Neural progenitor cell (in vitro differentiated cells): ENCODE measurements at regions not wholly inside any gene's neighbourhood (a gene's known extent, or its start where the extent isn't known, plus 50 kb on each side); places are given as distances from the start of the nearest gene placed in this dataset.
"Not testable (repeated sequence)": the region's sequence is repeated elsewhere in the genome, so short reads cannot be mapped to it uniquely, and the experiment has no call there.

Source experiments
- EZH2 ChIP-seq: fragments of 200-600 bp; sonication (generic); IDR thresholded peaks from 2 replicates; pipeline ENCODE4 v1.6.1; 2017; ENCODE audit warnings: antibody characterized with exemption, mild to moderate bottlenecking, moderate library complexity
- EZH2phosphoT487 ChIP-seq: fragments of 200-600 bp; sonication (generic); IDR thresholded peaks from 2 replicates; pipeline ENCODE4 v1.6.1; 2017; ENCODE audit warnings: antibody characterized with exemption
- TF ChIP-seq, protein P1 (sequence below): fragments of 200-600 bp; sonication (generic); IDR thresholded peaks from 2 replicates; pipeline ENCODE4 v1.5.1; 2017; ENCODE audit warnings: antibody characterized with exemption, mild to moderate bottlenecking

DNA sequence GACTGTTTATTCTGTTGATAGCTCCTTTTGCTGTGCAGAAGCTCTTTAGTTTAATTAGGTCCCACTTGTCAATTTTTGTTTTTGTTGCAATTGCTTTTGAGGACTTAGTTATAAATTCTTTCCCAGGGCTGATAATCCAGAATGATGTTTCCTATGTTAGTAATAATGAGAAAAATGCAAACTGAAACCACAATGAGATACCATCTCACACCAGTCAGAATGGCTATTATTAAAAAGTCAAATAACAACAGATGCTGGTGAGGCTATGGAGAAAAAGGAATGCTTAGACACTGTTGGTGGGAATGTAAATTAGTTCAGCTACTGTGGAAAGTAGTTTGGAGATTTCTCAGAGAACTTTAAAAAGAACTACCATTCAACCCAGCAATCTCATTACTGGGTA is 793.0 kb downstream of the EPHA4 start:
- TF ChIP-seq, protein P1, sequence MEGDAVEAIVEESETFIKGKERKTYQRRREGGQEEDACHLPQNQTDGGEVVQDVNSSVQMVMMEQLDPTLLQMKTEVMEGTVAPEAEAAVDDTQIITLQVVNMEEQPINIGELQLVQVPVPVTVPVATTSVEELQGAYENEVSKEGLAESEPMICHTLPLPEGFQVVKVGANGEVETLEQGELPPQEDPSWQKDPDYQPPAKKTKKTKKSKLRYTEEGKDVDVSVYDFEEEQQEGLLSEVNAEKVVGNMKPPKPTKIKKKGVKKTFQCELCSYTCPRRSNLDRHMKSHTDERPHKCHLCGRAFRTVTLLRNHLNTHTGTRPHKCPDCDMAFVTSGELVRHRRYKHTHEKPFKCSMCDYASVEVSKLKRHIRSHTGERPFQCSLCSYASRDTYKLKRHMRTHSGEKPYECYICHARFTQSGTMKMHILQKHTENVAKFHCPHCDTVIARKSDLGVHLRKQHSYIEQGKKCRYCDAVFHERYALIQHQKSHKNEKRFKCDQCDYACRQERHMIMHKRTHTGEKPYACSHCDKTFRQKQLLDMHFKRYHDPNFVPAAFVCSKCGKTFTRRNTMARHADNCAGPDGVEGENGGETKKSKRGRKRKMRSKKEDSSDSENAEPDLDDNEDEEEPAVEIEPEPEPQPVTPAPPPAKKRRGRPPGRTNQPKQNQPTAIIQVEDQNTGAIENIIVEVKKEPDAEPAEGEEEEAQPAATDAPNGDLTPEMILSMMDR, result not testable (repeated sequence)
- TF ChIP-seq EZH2, EZH2phosphoT487: not testable (repeated sequence)
